Muscle of leg (tissue), 3 donors: ENCODE measurements at regions not wholly inside any gene's neighbourhood (a gene's known extent, or its start where the extent isn't known, plus 50 kb on each side); places are given as distances from the start of the nearest gene placed in this dataset.

Experiments used
- DNase-seq: peaks from one replicate; pipeline ENCODE4 v3.0.0; 2013
- H3K27ac ChIP-seq: one replicate; pipeline ENCODE4 v1.5.1; 2013; ENCODE audit warnings: mild to moderate bottlenecking, low read length, control low read depth
- H3K27me3 ChIP-seq: one replicate; pipeline ENCODE4 v1.6.1; 2013; ENCODE audit warnings: low read length; ENCODE audit not compliant: control insufficient read depth, insufficient read depth
- H3K36me3 ChIP-seq: one replicate; pipeline ENCODE4 v1.6.1; 2013; ENCODE audit warnings: low read length; ENCODE audit not compliant: control insufficient read depth, insufficient read depth
- H3K4me1 ChIP-seq: one replicate; pipeline ENCODE4 v1.6.1; 2013; ENCODE audit warnings: low read length; ENCODE audit not compliant: control insufficient read depth, insufficient read depth
- H3K4me3 ChIP-seq: one replicate; pipeline ENCODE4 v1.5.1; 2013; ENCODE audit warnings: low read length, control low read depth
- H3K9me3 ChIP-seq: replicated peaks from 2 replicates; pipeline ENCODE4 v1.6.1; 2013; ENCODE audit warnings: low read depth, low read length; ENCODE audit not compliant: control insufficient read depth
- WGBS: methylation state at CpG from one replicate; pipeline ENCODE4 v1.1.5; 2013; ENCODE audit warnings: missing lambda C conversion rate; ENCODE audit not compliant: insufficient coverage; 5-methylcytosine and 5-hydroxymethylcytosine counted together

GRCh38 chr11:91239359-91239758, 985.3 kb upstream of the FAT3 start:
- Histone ChIP-seq H3K36me3 (no peaks in the 10 kb centered on the region), H3K27me3 (no peaks in the 10 kb centered on the region), H3K4me3 (no peak overlapping the region), H3K9me3 (no peaks in the 10 kb centered on the region), H3K27ac (no peak overlapping the region), H3K4me1 (no peaks in the 10 kb centered on the region)
- no CpG with 5 or more reads among the region's 2 CpGs for WGBS
- DNase-seq, result no peak

- no peak for DNase-seq
- no peak overlapping the region for H3K27ac ChIP-seq
- no peak overlapping the region for H3K4me3 ChIP-seq
- no peaks in the 10 kb centered on the region for H3K27me3 ChIP-seq
- no peaks in the 10 kb centered on the region for H3K4me1 ChIP-seq
- H3K36me3 ChIP-seq, result no peaks in the 10 kb centered on the region
- H3K9me3 ChIP-seq, result no peaks in the 10 kb centered on the region
- 80% methylated on average over 1 of the region's 4 CpGs for WGBS
Measured at GRCh38 chr11:91231226-91231625, 993.4 kb upstream of the FAT3 start.

GRCh38 chr11:91230647-91231046, 994.0 kb upstream of the FAT3 start:
- Histone ChIP-seq H3K36me3 (no peaks in the 10 kb centered on the region), H3K27ac (no peak overlapping the region)

GRCh38 chr11:91222830-91223229, 1000.0 kb upstream of the CHORDC1 start:
- DNase-seq, result no peak
- no peaks in the 10 kb centered on the region for H3K36me3 ChIP-seq
- H3K27me3 ChIP-seq, result no peaks in the 10 kb centered on the region
- peaks cover 2% of the 10 kb centered on the region for H3K4me1 ChIP-seq
- no peaks in the 10 kb centered on the region for H3K9me3 ChIP-seq
- no CpG with 5 or more reads among the region's 1 CpG for WGBS
- no peak overlapping the region for H3K4me3 ChIP-seq
- H3K27ac ChIP-seq, result no peak overlapping the region

More at GRCh38 chr11:91230647-91231046, 994.0 kb upstream of the FAT3 start:
- DNase-seq, result no peak
- Histone ChIP-seq H3K4me1 (no peaks in the 10 kb centered on the region), H3K9me3 (no peaks in the 10 kb centered on the region), H3K4me3 (no peak overlapping the region), H3K27me3 (no peaks in the 10 kb centered on the region)

- peaks cover 2% of the 10 kb centered on the region for H3K4me1 ChIP-seq
- WGBS, result no CpG with 5 or more reads among the region's 1 CpG
- H3K27me3 ChIP-seq, result no peaks in the 10 kb centered on the region
- H3K27ac ChIP-seq, result no peak overlapping the region
- H3K4me3 ChIP-seq, result no peak overlapping the region
- DNase-seq, result no peak
- H3K9me3 ChIP-seq, result no peaks in the 10 kb centered on the region
- H3K36me3 ChIP-seq, result no peaks in the 10 kb centered on the region
Measured at GRCh38 chr11:91220476-91221202, 997.8 kb upstream of the CHORDC1 start.

GRCh38 chr11:91219535-91219934, 996.7 kb upstream of the CHORDC1 start:
- Histone ChIP-seq H3K4me1 (peaks cover 2% of the 10 kb centered on the region), H3K4me3 (no peak overlapping the region), H3K36me3 (no peaks in the 10 kb centered on the region), H3K9me3 (no peaks in the 10 kb centered on the region), H3K27ac (peak overlapping the region; percentile 21), H3K27me3 (no peaks in the 10 kb centered on the region)
- DNase-seq, result peak; percentile 61
- no CpG with 5 or more reads among the region's 1 CpG for WGBS

- Histone ChIP-seq H3K4me3 (no peak overlapping the region), H3K27ac (no peak overlapping the region), H3K27me3 (no peaks in the 10 kb centered on the region), H3K4me1 (no peaks in the 10 kb centered on the region), H3K9me3 (no peaks in the 10 kb centered on the region), H3K36me3 (no peaks in the 10 kb centered on the region)
- DNase-seq, result no peak
Measured at GRCh38 chr11:91209751-91210150, 986.9 kb upstream of the CHORDC1 start.

- H3K36me3 ChIP-seq, result no peaks in the 10 kb centered on the region
- no peak for DNase-seq
- no peaks in the 10 kb centered on the region for H3K27me3 ChIP-seq
- H3K4me1 ChIP-seq, result no peaks in the 10 kb centered on the region
- H3K4me3 ChIP-seq, result no peak overlapping the region
- H3K27ac ChIP-seq, result no peak overlapping the region
- no peaks in the 10 kb centered on the region for H3K9me3 ChIP-seq
Measured at GRCh38 chr11:91209306-91209705, 986.5 kb upstream of the CHORDC1 start.

- WGBS, result no CpG with 5 or more reads among the region's 1 CpG
- H3K27ac ChIP-seq, result no peak overlapping the region
- H3K4me3 ChIP-seq, result no peak overlapping the region
- H3K36me3 ChIP-seq, result no peaks in the 10 kb centered on the region
- DNase-seq, result peak; percentile 25
- H3K27me3 ChIP-seq, result no peaks in the 10 kb centered on the region
- no peaks in the 10 kb centered on the region for H3K9me3 ChIP-seq
- H3K4me1 ChIP-seq, result no peaks in the 10 kb centered on the region
Measured at GRCh38 chr11:91199866-91200265, 977.0 kb upstream of the CHORDC1 start.

- Histone ChIP-seq H3K4me3 (no peak overlapping the region), H3K4me1 (no peaks in the 10 kb centered on the region), H3K27ac (no peak overlapping the region), H3K36me3 (no peaks in the 10 kb centered on the region), H3K27me3 (no peaks in the 10 kb centered on the region), H3K9me3 (no peaks in the 10 kb centered on the region)
- no CpG with 5 or more reads among the region's 2 CpGs for WGBS
- DNase-seq, result peak; percentile 12
Measured at GRCh38 chr11:91194546-91194945, 971.7 kb upstream of the CHORDC1 start.

GRCh38 chr11:91188484-91188883, 965.6 kb upstream of the CHORDC1 start:
- H3K27ac ChIP-seq, result no peak overlapping the region
- H3K36me3 ChIP-seq, result no peaks in the 10 kb centered on the region
- H3K9me3 ChIP-seq, result no peaks in the 10 kb centered on the region
- no CpG with 5 or more reads among the region's 6 CpGs for WGBS
- no peak for DNase-seq
- no peaks in the 10 kb centered on the region for H3K27me3 ChIP-seq
- no peak overlapping the region for H3K4me3 ChIP-seq
- no peaks in the 10 kb centered on the region for H3K4me1 ChIP-seq
